Upper lobe of left lung (tissue), 6 donors: ENCODE measurements at regions not wholly inside any gene's neighbourhood (a gene's known extent, or its start where the extent isn't known, plus 50 kb on each side); places are given as distances from the start of the nearest gene placed in this dataset.
"Not testable (repeated sequence)": the region's sequence is repeated elsewhere in the genome, so short reads cannot be mapped to it uniquely, and the experiment has no call there.

Experiments used
- ATAC-seq, 2 donors: fragments of 200-7000 bp; cut with Tn5 transposase; one replicate each; pipeline ENCODE4 v1.9.1; 2022; ENCODE audit warnings: mild to moderate bottlenecking in 2 of 2, moderate library complexity in 2 of 2; ENCODE audit not compliant: low FRiP score in 2 of 2
- DNase-seq, 2 donors: peaks; one replicate each; pipeline ENCODE4 v3.0.0-alpha.2; 2019 to 2020
- H3K27ac ChIP-seq, 4 donors: fragments of 200-600 bp; sonication (generic); one replicate each; pipeline ENCODE4 v1.5.1; 2016 to 2019
- H3K27me3 ChIP-seq, 4 donors: fragments of 200-600 bp; sonication (generic); one replicate each; pipeline ENCODE4 v1.5.1; 2017 to 2019
- H3K36me3 ChIP-seq, 4 donors: fragments of 200-600 bp; sonication (generic); one replicate each; pipeline ENCODE4 v1.5.1; 2016 to 2019
- H3K4me1 ChIP-seq, 4 donors: fragments of 200-600 bp; sonication (generic); one replicate each; pipeline ENCODE4 v1.5.1; 2018 to 2019
- H3K4me3 ChIP-seq, 4 donors: fragments of 200-600 bp; sonication (generic); one replicate each; pipeline ENCODE4 v1.5.1; 2017 to 2019; ENCODE audit warnings: mild to moderate bottlenecking in 2 of 4, moderate library complexity in 1 of 4
- H3K9me3 ChIP-seq, 4 donors: fragments of 200-600 bp; sonication (generic); one replicate each; pipeline ENCODE4 v1.5.1; 2018 to 2019
- EP300 ChIP-seq, 4 donors: sonication (generic); formaldehyde crosslinking; IDR thresholded peaks; one replicate each; pipeline ENCODE4 v1.5.1; 2017; ENCODE audit warnings: antibody characterized with exemption in 4 of 4, control low read depth in 2 of 4
- POLR2A ChIP-seq, 4 donors: fragments of 450-650 bp; IDR thresholded peaks; one replicate each; pipeline ENCODE4 v1.5.1; 2016 to 2017; ENCODE audit warnings: antibody characterized with exemption in 4 of 4, mild to moderate bottlenecking in 2 of 4
- POLR2AphosphoS5 ChIP-seq, 2 donors: sonication (generic); formaldehyde crosslinking; IDR thresholded peaks; one replicate each; pipeline ENCODE4 v1.5.1; 2017; ENCODE audit warnings: antibody characterized with exemption in 2 of 2
- WGBS, 2 donors: methylation state at CpG; one replicate each; pipeline ENCODE4 v1.1.5; 2017 to 2018; 5-methylcytosine and 5-hydroxymethylcytosine counted together
- TF ChIP-seq, protein P1 (sequence below), 6 experiments: fragments of 450-650 bp in 4 of 6; fragments of 200-600 bp in 2 of 6; sonication (generic) in 2 of 6; IDR thresholded peaks; one replicate each; pipeline ENCODE4 v1.5.1; 2016 to 2019; ENCODE audit warnings: antibody characterized with exemption in 6 of 6
- donor health status: DM: no; HTN: no; CAD: no; lungs with moderate emphysema.
- donor health status: DM: no; HTN: yes; CAD: no; lungs with severe emphysema.

DNA sequence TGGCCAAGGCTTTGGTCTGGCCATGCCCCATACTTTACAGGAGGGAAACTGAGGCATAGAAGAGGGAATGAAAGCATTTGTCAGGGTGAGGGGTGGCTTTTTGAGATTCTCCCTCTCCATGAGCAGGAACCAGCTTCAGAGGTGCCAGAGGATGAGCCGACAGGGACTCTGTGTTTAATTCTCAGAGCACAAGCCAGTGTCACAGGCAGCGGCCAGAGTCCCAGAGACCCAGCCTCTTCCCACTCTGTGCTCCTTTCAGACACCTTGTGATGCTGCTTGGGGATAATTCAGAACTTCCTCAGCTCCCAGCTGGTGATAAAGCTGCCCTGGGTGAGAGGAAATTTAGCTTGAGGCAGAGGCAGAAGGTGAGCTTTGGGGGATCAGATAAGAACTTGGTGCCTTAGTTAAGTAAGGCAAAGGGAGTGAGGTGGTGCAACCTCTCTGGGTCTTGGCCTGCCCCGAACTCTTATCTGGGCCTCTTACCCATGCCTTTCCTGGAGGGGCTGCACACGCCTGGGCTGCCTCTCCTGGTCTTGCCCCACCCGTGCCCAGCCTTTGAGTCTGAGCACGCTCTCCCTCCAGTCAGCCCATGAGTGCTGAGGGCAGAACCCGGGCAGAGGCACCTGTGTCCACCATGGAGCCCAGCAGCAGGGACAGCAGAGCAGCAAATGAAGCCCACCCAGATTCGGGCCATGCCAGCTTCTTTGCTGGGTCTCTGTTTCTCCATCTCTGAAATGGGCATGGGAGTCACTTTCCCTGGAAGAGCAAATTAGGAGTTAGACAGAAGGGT lies 175.6 kb upstream of the C1orf174 start:
- TF ChIP-seq POLR2AphosphoS5 (IDR thresholded peaks at IDR 0.05) (no peak), EP300 (IDR thresholded peaks at IDR 0.05) (no peak), POLR2A (IDR thresholded peaks at IDR 0.05) (no peak)
- TF ChIP-seq, protein P1, sequence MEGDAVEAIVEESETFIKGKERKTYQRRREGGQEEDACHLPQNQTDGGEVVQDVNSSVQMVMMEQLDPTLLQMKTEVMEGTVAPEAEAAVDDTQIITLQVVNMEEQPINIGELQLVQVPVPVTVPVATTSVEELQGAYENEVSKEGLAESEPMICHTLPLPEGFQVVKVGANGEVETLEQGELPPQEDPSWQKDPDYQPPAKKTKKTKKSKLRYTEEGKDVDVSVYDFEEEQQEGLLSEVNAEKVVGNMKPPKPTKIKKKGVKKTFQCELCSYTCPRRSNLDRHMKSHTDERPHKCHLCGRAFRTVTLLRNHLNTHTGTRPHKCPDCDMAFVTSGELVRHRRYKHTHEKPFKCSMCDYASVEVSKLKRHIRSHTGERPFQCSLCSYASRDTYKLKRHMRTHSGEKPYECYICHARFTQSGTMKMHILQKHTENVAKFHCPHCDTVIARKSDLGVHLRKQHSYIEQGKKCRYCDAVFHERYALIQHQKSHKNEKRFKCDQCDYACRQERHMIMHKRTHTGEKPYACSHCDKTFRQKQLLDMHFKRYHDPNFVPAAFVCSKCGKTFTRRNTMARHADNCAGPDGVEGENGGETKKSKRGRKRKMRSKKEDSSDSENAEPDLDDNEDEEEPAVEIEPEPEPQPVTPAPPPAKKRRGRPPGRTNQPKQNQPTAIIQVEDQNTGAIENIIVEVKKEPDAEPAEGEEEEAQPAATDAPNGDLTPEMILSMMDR (IDR thresholded peaks at IDR 0.05), result no peak
- Histone ChIP-seq H3K27ac (no peak overlapping the region), H3K9me3 (no peaks in the 10 kb centered on the region), H3K36me3 (no peaks in the 10 kb centered on the region), H3K27me3 (no peaks in the 10 kb centered on the region), H3K4me3 (no peak overlapping the region), H3K4me1 (no peaks in the 10 kb centered on the region)
- ATAC-seq (peak in 1 of 2 donors; percentile 8), DNase-seq (peak; percentile 3 to 34)
- WGBS, 2 donors, result 69 to 79% methylated on average over 5 to 8 of the region's 8 CpGs

DNA sequence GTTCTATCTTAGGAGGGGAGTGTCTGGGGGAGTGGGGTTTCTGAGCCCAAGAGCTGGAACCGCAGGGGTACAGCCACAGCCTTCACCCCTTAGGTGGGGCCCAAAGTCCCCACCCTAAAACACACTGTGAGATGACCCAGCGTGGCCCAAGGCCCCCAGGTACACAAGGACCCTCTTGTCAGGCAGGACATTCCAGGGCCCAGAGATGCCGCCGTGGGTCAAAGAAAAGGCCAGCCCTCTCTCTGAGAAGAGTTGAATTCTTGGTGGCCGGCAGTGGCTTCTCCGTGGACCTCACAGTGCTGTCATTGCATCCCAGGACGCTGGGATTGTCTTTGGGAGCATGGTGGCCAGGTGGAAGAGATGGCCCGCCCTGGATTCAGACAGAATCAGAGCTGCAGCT lies 176.3 kb upstream of the C1orf174 start:
- H3K27me3 ChIP-seq, result no peaks in the 10 kb centered on the region
- DNase-seq (peak in 1 of 2 donors; percentile 1), ATAC-seq (peak in 1 of 2 donors; percentile 47)
- H3K4me3 ChIP-seq, result no peak overlapping the region
- WGBS, 2 donors, result 69 to 82% methylated on average over 7 to 8 of the region's 8 CpGs
- no peaks in the 10 kb centered on the region for H3K36me3 ChIP-seq
- H3K27ac ChIP-seq, result no peak overlapping the region
- TF ChIP-seq POLR2A (IDR thresholded peaks at IDR 0.05), result no peak
- no peak for TF ChIP-seq POLR2AphosphoS5 (IDR thresholded peaks at IDR 0.05)
- no peak for TF ChIP-seq EP300 (IDR thresholded peaks at IDR 0.05)
- TF ChIP-seq, protein P1 (IDR thresholded peaks at IDR 0.05), result no peak
- H3K4me1 ChIP-seq, result no peaks in the 10 kb centered on the region
- no peaks in the 10 kb centered on the region for H3K9me3 ChIP-seq

DNA sequence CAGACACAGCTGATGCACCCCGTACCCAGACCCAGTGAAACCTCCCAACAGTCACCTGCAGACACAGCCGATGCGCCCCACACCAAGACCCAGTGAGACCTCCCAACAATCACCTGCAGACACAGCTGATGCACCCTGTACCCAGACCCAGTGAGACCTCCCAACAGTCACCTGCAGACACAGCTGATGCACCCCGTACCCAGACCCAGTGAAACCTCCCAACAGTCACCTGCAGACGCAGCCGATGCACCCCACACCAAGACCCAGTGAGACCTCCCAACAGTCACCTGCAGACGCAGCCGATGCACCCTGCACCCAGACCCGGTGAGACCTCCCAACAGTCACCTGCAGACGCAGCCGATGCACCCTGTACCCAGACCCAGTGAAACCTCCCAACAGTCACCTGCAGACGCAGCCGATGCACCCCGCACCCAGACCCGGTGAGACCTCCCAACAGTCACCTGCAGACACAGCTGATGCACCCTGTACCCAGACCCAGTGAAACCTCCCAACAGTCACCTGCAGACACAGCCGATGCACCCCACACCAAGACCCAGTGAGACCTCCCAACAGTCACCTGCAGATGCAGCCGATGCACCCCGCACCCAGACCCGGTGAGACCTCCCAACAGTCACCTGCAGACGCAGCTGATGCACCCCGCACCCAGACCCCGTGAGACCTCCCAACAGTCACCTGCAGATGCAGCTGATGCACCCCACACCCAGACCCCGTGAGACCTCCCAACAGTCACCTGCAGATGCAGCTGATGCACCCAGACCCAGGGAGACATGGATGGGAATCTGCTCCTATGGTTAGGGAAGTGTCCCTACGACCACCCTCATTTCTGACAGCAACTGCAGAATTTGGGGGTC lies 178.3 kb upstream of the C1orf174 start:
- not testable (repeated sequence) for H3K27ac ChIP-seq, ATAC-seq, H3K4me1 ChIP-seq, H3K36me3 ChIP-seq, H3K4me3 ChIP-seq, H3K9me3 ChIP-seq, H3K27me3 ChIP-seq
- WGBS, 2 donors, result 69 to 75% methylated on average over 7 to 23 of the region's 24 CpGs
- peak; percentile 6 to 58 for DNase-seq

DNA sequence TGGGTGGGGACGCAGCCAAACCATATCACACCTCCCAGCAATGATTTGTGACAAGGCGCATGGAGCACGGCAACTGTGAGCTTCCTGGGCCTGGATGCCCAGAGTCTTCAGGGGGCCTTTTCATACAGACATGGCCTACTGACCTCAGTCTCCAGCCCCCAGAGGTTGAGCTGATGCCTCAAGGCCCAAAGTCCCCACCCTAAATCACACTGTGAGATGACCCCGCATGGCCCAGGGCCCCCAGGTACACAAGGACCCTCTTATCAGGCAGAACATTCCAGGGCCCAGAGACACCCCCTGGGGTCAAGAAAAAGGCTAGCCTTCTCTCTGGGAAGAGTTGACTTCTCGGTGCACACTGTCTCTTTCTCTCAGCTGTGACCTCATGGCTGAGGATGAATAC lies 179.7 kb upstream of the C1orf174 start:
- H3K27ac ChIP-seq, result no peak overlapping the region
- ATAC-seq, result no peak
- no peaks in the 10 kb centered on the region for H3K9me3 ChIP-seq
- 84% methylated on average over 5 of the region's 5 CpGs; no CpG with 5 or more reads in 1 of the 2 donors for WGBS, 2 donors
- H3K4me3 ChIP-seq, result no peak overlapping the region
- TF ChIP-seq POLR2AphosphoS5 (IDR thresholded peaks at IDR 0.05) (no peak), POLR2A (IDR thresholded peaks at IDR 0.05) (no peak)
- TF ChIP-seq, protein P1 (IDR thresholded peaks at IDR 0.05), result no peak
- no peaks in the 10 kb centered on the region for H3K27me3 ChIP-seq
- DNase-seq, result peak in 1 of 2 donors; percentile 15
- H3K4me1 ChIP-seq, result peaks cover 0 to 5% (median 0%) of the 10 kb centered on the region in 4 donors
- no peaks in the 10 kb centered on the region for H3K36me3 ChIP-seq
